Stomach smooth muscle (tissue), 2 donors: ENCODE measurements at regions not wholly inside any gene's neighbourhood (a gene's known extent, or its start where the extent isn't known, plus 50 kb on each side); places are given as distances from the start of the nearest gene placed in this dataset.

ENCODE experiments used
- H3K27ac ChIP-seq: one replicate; pipeline ENCODE4 v1.7.0; 2013; ENCODE audit warnings: mild to moderate bottlenecking, low read length, inconsistent platforms
- H3K27me3 ChIP-seq, 2 donors: one replicate each; pipeline ENCODE4 v1.7.0; 2013; ENCODE audit warnings: low read length in 2 of 2; ENCODE audit not compliant: insufficient read depth in 2 of 2, control insufficient read depth in 1 of 2
- H3K36me3 ChIP-seq, 2 donors: one replicate each; pipeline ENCODE4 v1.7.0; 2013; ENCODE audit warnings: low read length in 2 of 2; ENCODE audit not compliant: control insufficient read depth in 2 of 2, insufficient read depth in 2 of 2
- H3K4me1 ChIP-seq: one replicate; pipeline ENCODE4 v1.7.0; 2013; ENCODE audit warnings: low read length; ENCODE audit not compliant: control insufficient read depth, insufficient read depth
- H3K4me3 ChIP-seq, 2 donors: one replicate each; pipeline ENCODE4 v1.7.0; 2013; ENCODE audit warnings: low read length in 2 of 2
- H3K9ac ChIP-seq, 2 donors: one replicate each; pipeline ENCODE4 v1.7.0; 2013; ENCODE audit warnings: low read length in 2 of 2, mild to moderate bottlenecking in 1 of 2
- H3K9me3 ChIP-seq, 2 donors: one replicate each; pipeline ENCODE4 v1.7.0; 2013; ENCODE audit warnings: low read length in 2 of 2; ENCODE audit not compliant: control insufficient read depth in 2 of 2
- donor health status: healthy.
- donor health status: Pancreatic carcinoma.

- H3K36me3 ChIP-seq = no peaks in the 10 kb centered on the region
- H3K9me3 ChIP-seq = no peaks in the 10 kb centered on the region
- no peak overlapping the region for H3K9ac ChIP-seq
- H3K4me3 ChIP-seq = no peak overlapping the region
- peaks cover 0 to 29% of the 10 kb centered on the region in 2 donors for H3K27me3 ChIP-seq
- peaks cover 6% of the 10 kb centered on the region for H3K4me1 ChIP-seq
- H3K27ac ChIP-seq = no peak overlapping the region
These were observed 81.1 kb downstream of the EFNB1 start for GRCh38 chrX:68909945-68910344.

DNA sequence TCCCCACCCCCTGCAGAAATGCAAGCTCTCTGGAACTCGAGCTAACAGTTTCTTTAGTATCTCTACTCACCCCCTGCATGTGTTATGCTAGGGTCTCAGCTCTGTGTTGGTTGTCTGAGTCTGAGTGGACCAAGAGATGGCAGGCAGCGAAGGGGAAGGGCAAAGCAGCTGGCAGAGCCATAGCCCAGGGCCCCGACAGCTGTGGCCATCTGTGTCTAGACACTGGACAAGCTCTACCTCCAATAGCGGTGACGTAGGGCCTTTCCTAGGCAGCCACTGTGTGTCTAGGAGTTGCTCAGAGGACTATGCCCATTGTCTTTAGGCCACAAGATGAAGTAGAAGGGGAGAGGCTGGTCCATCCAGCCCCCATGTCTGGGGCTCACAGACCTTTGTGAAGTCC, 79.2 kb downstream of the EFNB1 start:
- Histone ChIP-seq H3K4me3 (no peak overlapping the region), H3K27ac (no peak overlapping the region), H3K9me3 (no peaks in the 10 kb centered on the region), H3K4me1 (peaks cover 6% of the 10 kb centered on the region), H3K27me3 (peaks cover 0 to 28% of the 10 kb centered on the region in 2 donors), H3K9ac (no peak overlapping the region), H3K36me3 (no peaks in the 10 kb centered on the region)

GRCh38 chrX:68902706-68903504, 74.1 kb downstream of the EFNB1 start:
- H3K27ac ChIP-seq = no peak overlapping the region

DNA sequence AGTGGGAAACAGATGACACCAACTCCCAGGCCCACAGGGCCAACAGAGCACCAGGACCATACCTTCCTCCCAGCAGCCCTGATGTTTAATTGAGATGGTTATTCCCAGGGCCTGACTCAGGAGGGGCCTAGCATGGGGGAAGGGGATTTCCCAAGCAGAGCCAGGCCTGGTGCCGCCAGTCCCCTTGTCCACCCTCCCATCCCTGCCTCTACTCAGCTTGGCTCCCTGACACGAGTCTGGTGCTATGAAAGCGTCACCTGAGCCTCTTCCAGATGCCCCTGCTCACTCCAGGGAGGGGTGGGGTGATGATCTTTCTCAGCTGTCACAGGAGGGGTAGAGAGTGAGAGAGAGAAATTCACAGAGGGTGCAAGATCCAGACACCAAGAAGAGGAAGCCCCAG, 72.7 kb downstream of the EFNB1 start:
- H3K27me3 ChIP-seq = peaks cover 0 to 11% of the 10 kb centered on the region in 2 donors
- no peaks in the 10 kb centered on the region for H3K9me3 ChIP-seq
- H3K4me3 ChIP-seq = no peak overlapping the region
- H3K9ac ChIP-seq = no peak overlapping the region
- peaks cover 4% of the 10 kb centered on the region for H3K4me1 ChIP-seq
- H3K36me3 ChIP-seq = no peaks in the 10 kb centered on the region
- H3K27ac ChIP-seq = no peak overlapping the region

More at GRCh38 chrX:68902706-68903504, 74.1 kb downstream of the EFNB1 start:
- peaks cover 0 to 11% of the 10 kb centered on the region in 2 donors for H3K27me3 ChIP-seq
- H3K4me1 ChIP-seq = peaks cover 6% of the 10 kb centered on the region
- H3K4me3 ChIP-seq = no peak overlapping the region
- H3K9me3 ChIP-seq = no peaks in the 10 kb centered on the region
- no peak overlapping the region for H3K9ac ChIP-seq
- no peaks in the 10 kb centered on the region for H3K36me3 ChIP-seq

DNA sequence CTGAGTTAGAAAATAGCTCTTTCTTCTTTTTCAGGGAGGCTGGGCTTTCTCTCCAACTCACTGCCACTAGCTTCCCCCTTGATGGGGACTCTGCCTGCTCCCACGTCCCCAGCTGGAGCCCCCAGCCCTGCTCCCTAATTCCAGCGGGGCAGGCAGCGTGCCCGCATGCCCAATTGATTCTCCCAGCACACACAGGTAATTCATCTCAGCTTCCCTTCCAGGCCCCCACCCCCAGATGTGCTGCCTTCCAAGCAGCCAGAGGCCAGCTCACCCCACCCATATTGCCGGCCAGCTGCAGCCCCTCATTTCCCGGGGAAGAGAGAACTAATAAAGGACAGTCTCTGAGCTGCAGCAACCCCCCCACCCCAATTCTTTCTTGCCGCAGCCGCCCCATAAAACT, 69.8 kb downstream of the EFNB1 start:
- no peak overlapping the region for H3K9ac ChIP-seq
- no peaks in the 10 kb centered on the region for H3K9me3 ChIP-seq
- no peaks in the 10 kb centered on the region for H3K36me3 ChIP-seq
- no peak overlapping the region for H3K4me3 ChIP-seq
- H3K27me3 ChIP-seq = peaks cover 0 to 9% of the 10 kb centered on the region in 2 donors
- peaks cover 29% of the 10 kb centered on the region for H3K4me1 ChIP-seq
- H3K27ac ChIP-seq = no peak overlapping the region

- H3K27me3 ChIP-seq = peaks cover 0 to 7% of the 10 kb centered on the region in 2 donors
- no peaks in the 10 kb centered on the region for H3K36me3 ChIP-seq
These were observed 68.5 kb downstream of the EFNB1 start for GRCh38 chrX:68897118-68897945.

DNA sequence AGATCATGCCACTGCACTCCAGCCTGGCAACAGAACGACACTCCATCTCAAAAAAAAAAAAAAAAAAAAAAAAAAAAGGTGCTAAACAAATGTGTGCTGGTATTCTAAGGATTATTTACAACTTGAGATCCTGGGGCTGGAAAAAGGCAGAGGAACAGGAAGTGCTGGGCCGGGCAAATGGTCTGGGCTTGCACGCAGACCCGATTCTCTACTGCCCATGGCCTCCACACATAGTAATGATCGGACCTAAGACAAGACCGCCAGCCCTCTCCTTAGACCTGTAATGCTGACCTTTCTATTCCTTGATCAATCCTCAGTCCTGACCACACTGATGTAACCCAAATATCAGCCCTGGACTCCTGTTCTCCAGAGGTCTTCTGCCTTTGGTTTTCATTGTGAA, 67.8 kb downstream of the EFNB1 start:
- Histone ChIP-seq H3K27ac (peak overlapping the region; percentile 11), H3K36me3 (no peaks in the 10 kb centered on the region), H3K4me3 (no peak overlapping the region), H3K4me1 (peaks cover 35% of the 10 kb centered on the region), H3K27me3 (peaks cover 0 to 9% of the 10 kb centered on the region in 2 donors), H3K9ac (no peak overlapping the region), H3K9me3 (no peaks in the 10 kb centered on the region)

More at GRCh38 chrX:68897118-68897945, 68.5 kb downstream of the EFNB1 start:
- Histone ChIP-seq H3K9me3 (no peaks in the 10 kb centered on the region), H3K4me1 (peaks cover 36% of the 10 kb centered on the region), H3K9ac (no peak overlapping the region), H3K27ac (peak overlapping the region; percentile 11), H3K4me3 (no peak overlapping the region)

DNA sequence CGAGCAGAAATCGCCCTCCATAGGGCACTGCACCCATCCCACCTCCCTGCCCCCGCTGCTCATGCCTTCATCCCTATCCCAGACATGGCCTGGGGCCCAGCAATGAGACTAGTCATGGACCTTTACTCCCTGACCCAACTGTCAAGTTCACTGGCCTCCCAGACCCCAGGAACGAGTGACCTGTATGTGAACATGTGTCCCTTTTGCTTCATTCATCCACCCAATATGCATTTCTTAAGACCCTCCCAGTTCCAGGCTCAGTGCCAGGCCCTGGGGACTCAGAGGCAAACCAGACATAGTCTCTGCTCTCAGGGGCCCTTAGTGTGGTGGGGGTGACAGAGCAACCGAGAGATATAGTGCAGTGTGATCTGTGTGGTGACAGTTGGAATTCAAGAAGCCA, 67.0 kb downstream of the EFNB1 start:
- no peaks in the 10 kb centered on the region for H3K9me3 ChIP-seq
- peaks cover 32% of the 10 kb centered on the region for H3K4me1 ChIP-seq
- H3K9ac ChIP-seq = peak overlapping the region; percentile 60 to 61
- H3K4me3 ChIP-seq = peak overlapping the region; percentile 31 to 57
- no peaks in the 10 kb centered on the region for H3K36me3 ChIP-seq
- peak overlapping the region; percentile 86 for H3K27ac ChIP-seq
- peaks cover 0 to 13% of the 10 kb centered on the region in 2 donors for H3K27me3 ChIP-seq

DNA sequence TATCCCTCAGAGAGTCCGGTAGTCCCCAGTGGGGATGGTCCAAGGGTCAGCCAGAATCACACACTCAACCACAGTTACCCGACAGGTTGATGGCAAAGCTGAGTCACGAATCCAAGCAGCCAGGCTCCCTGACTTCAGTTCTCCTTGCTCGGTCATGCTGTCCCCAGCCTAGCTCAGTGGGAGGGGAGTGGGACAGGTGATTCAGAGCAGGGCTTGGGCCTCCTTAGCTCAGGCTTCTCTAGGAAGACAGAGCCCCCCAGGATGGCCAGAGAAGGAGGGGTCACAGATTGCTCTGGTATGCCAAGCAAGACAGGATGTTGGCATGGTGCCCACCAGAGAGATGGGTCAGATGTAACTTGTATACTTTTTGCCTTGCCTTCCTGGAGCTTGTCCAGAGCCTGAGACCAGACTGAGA, 66.5 kb downstream of the EFNB1 start:
- Histone ChIP-seq H3K9me3 (no peaks in the 10 kb centered on the region), H3K27me3 (peaks cover 0 to 13% of the 10 kb centered on the region in 2 donors), H3K9ac (peak overlapping the region; percentile 60 to 61), H3K4me3 (peak overlapping the region; percentile 31 to 57), H3K4me1 (peaks cover 32% of the 10 kb centered on the region), H3K27ac (peak overlapping the region; percentile 86), H3K36me3 (no peaks in the 10 kb centered on the region)

- H3K9me3 ChIP-seq = no peaks in the 10 kb centered on the region
- H3K4me3 ChIP-seq = peak overlapping the region; percentile 31 to 57
- peak overlapping the region; percentile 86 for H3K27ac ChIP-seq
- H3K27me3 ChIP-seq = peaks cover 0 to 14% of the 10 kb centered on the region in 2 donors
- no peaks in the 10 kb centered on the region for H3K36me3 ChIP-seq
- peak overlapping the region; percentile 60 to 61 for H3K9ac ChIP-seq
- peaks cover 32% of the 10 kb centered on the region for H3K4me1 ChIP-seq
These were observed 65.9 kb downstream of the EFNB1 start for GRCh38 chrX:68894513-68895340.
